ENCODE measurements at regions not wholly inside any gene's neighbourhood (a gene's known extent, or its start where the extent isn't known, plus 50 kb on each side); places are given as distances from the start of the nearest gene placed in this dataset.

- Histone ChIP-seq H3K27me3 (ENCODE audit: control insufficient read depth, insufficient read depth, low read length) (no peaks in the 10 kb centered on the region), H2BK15ac (ENCODE audit: low read depth, low read length) (no peak overlapping the region), H4K20me1 (ENCODE audit: insufficient read depth, low read length) (no peaks in the 10 kb centered on the region), H3K4me3 (ENCODE audit: insufficient read depth, low read depth, low read length) (no peak overlapping the region), H3K79me1 (ENCODE audit: low read depth in 1 of 2, low read length in 2 of 2) (no peaks in the 10 kb centered on the region), H3K4ac (ENCODE audit: low read depth, low read length) (no peak overlapping the region), H3K9ac (ENCODE audit: low read depth, low read length) (no peak overlapping the region), H3K18ac (ENCODE audit: low read depth, low read length) (no peak overlapping the region), H2BK5ac (ENCODE audit: low read depth, low read length, poor library complexity, severe bottlenecking) (no peak overlapping the region), H3K56ac (ENCODE audit: extremely low read depth, insufficient read depth, low read length) (no peak overlapping the region), H3K9me3 (ENCODE audit: control insufficient read depth, insufficient read depth, low read length) (no peaks in the 10 kb centered on the region), H2AFZ (replicated peaks; ENCODE audit: low read length, poor library complexity) (no peak overlapping the region), H2AK5ac (ENCODE audit: low read depth, low read length) (no peak overlapping the region), H3K23ac (ENCODE audit: low read depth, low read length) (no peak overlapping the region), H3K9me1 (ENCODE audit: insufficient read depth, low read length) (no peaks in the 10 kb centered on the region), H3K14ac (replicated peaks; ENCODE audit: low read depth, low read length) (no peak overlapping the region), H3K27ac (ENCODE audit: insufficient read depth, low read length) (no peak overlapping the region), H2AK9ac (replicated peaks; ENCODE audit: low read depth, low read length, poor library complexity) (no peak overlapping the region), H4K8ac (ENCODE audit: low read depth in 2 of 2, low read length in 2 of 2) (no peak overlapping the region), H3K4me2 (ENCODE audit: low read depth, low read length) (no peak overlapping the region), H3K36me3 (ENCODE audit: control insufficient read depth, insufficient read depth, low read length) (no peaks in the 10 kb centered on the region), H4K91ac (ENCODE audit: insufficient read depth, low read depth, low read length) (no peak overlapping the region), H4K5ac (ENCODE audit: low read depth, low read length) (no peak overlapping the region), H3K4me1 (ENCODE audit: control insufficient read depth, insufficient read depth, low read length) (no peaks in the 10 kb centered on the region), H2BK20ac (ENCODE audit: low read depth, low read length) (no peak overlapping the region), H2BK120ac (ENCODE audit: low read depth, low read length) (no peak overlapping the region)
- dilution Hi-C loops (cut with HindIII; ENCODE audit: low sequenced_read_pairs, unreplicated experiment): no loop called here
- ATAC-seq (ENCODE audit: low read depth) (no peak), DNase-seq (no peak)
- intact Hi-C loops (cut with micrococcal nuclease): no loop called here
- no TSS peak for BruUV-seq (replicated peaks)
- no CpG with 5 or more reads among the region's 1 CpG for WGBS, 2 experiments (ENCODE audit: extremely low coverage in 2 of 2, insufficient read length in 1 of 2)
- POLR2A ChIA-PET (ENCODE audit: unreplicated experiment): no interaction called here
- in situ Hi-C loops (cut with MboI; ENCODE audit: low sequenced_read_pairs): no loop called here
- CTCF ChIA-PET: no interaction called here
- no peak for TF ChIP-seq MAFK (IDR thresholded peaks at IDR 0.05; ENCODE audit: low read depth, low read length)
- no peak for TF ChIP-seq FOS (IDR thresholded peaks at IDR 0.05; ENCODE audit: low read depth, low read length)
- TF ChIP-seq CHD1 (IDR thresholded peaks at IDR 0.05; ENCODE audit: low read depth, low read length): no peak
- no peak for TF ChIP-seq USF2 (IDR thresholded peaks at IDR 0.05; ENCODE audit: low read depth, low read length)
- no peak for TF ChIP-seq RAD21 (IDR thresholded peaks at IDR 0.05; ENCODE audit: low read length)
- no peak for TF ChIP-seq ELK1 (IDR thresholded peaks at IDR 0.05; ENCODE audit: borderline replicate concordance, low read depth, low read length)
Observed at GRCh38 chr6:19450651-19451050, 386.5 kb upstream of the ID4 start.

Data from IMR-90 (cell line).